Bronchial epithelial cell (primary cell): ENCODE measurements at regions not wholly inside any gene's neighbourhood (a gene's known extent, or its start where the extent isn't known, plus 50 kb on each side); places are given as distances from the start of the nearest gene placed in this dataset.
"Not testable (repeated sequence)": the region's sequence is repeated elsewhere in the genome, so short reads cannot be mapped to it uniquely, and the experiment has no call there.

ENCODE experiments used
- DNase-seq: peaks from one replicate; pipeline ENCODE4 v3.0.0-alpha.2; 2010; ENCODE audit warnings: low read depth
- FAIRE-seq: peaks from 2 replicates; lab custom pipeline; 2011; peaks lifted over from hg19 to GRCh38; lab: Jason Lieb, UNC
- H3K27me3 ChIP-seq: 2 replicates; pipeline ENCODE4 v1.5.1; 2011; ENCODE audit warnings: low read length; ENCODE audit not compliant: control insufficient read depth, insufficient read depth
- H3K36me3 ChIP-seq: 2 replicates; pipeline ENCODE4 v1.5.1; 2011; ENCODE audit warnings: low read length; ENCODE audit not compliant: control insufficient read depth, insufficient read depth
- H3K4me3 ChIP-seq: 2 replicates; pipeline ENCODE4 v1.5.1; 2011; ENCODE audit warnings: mild to moderate bottlenecking, low read depth, low read length, control low read depth
- CTCF ChIP-seq: IDR thresholded peaks from 2 replicates; pipeline ENCODE4 v1.5.1; 2011; ENCODE audit warnings: mild to moderate bottlenecking, moderate library complexity, low read length, control low read depth, inconsistent platforms; ENCODE audit not compliant: insufficient read depth, severe bottlenecking

GRCh38 chr20:30585244-30585796, 672.1 kb upstream of the DEFB115 start:
- peak; percentile 45 for TF ChIP-seq CTCF
- not testable (repeated sequence) for H3K36me3 ChIP-seq, FAIRE-seq, H3K27me3 ChIP-seq
- H3K4me3 ChIP-seq = peak overlapping the region; percentile 5
- peak; percentile 33 for DNase-seq

- H3K4me3 ChIP-seq, FAIRE-seq, H3K27me3 ChIP-seq, H3K36me3 ChIP-seq, DNase-seq: not testable (repeated sequence)
Observed at GRCh38 chr20:30586178-30586577, 671.3 kb upstream of the DEFB115 start.

GRCh38 chr20:30593572-30593971, 663.9 kb upstream of the DEFB115 start:
- Histone ChIP-seq H3K27me3 (no peaks in the 10 kb centered on the region), H3K36me3 (no peaks in the 10 kb centered on the region), H3K4me3 (no peak overlapping the region)
- TF ChIP-seq CTCF = no peak
- DNase-seq (no peak), FAIRE-seq (no peak)

- Histone ChIP-seq H3K36me3 (no peaks in the 10 kb centered on the region), H3K27me3 (no peaks in the 10 kb centered on the region), H3K4me3 (no peak overlapping the region)
- TF ChIP-seq CTCF = no peak
- DNase-seq (no peak), FAIRE-seq (no peak)
Observed at GRCh38 chr20:30594112-30594511, 663.4 kb upstream of the DEFB115 start.

- H3K36me3 ChIP-seq = no peaks in the 10 kb centered on the region
- DNase-seq (no peak), FAIRE-seq (no peak)
- no peak overlapping the region for H3K4me3 ChIP-seq
- TF ChIP-seq CTCF = no peak
- no peaks in the 10 kb centered on the region for H3K27me3 ChIP-seq
Observed at GRCh38 chr20:30595698-30596097, 661.8 kb upstream of the DEFB115 start.

GRCh38 chr20:30597429-30597828, 660.0 kb upstream of the DEFB115 start:
- H3K36me3 ChIP-seq, DNase-seq, FAIRE-seq, H3K4me3 ChIP-seq, H3K27me3 ChIP-seq: not testable (repeated sequence)
